ENCODE measurements at regions not wholly inside any gene's neighbourhood (a gene's known extent, or its start where the extent isn't known, plus 50 kb on each side); places are given as distances from the start of the nearest gene placed in this dataset.

GRCh38 chr3:191869738-191870415 lies 408.9 kb downstream of the PYDC2 start:
- DNase-seq (ENCODE audit: low read depth): no peak
- TF ChIP-seq CTCF (IDR thresholded peaks at IDR 0.05; ENCODE audit: insufficient read depth, low read depth, low read length): no peak
- no peak overlapping the region for H3K4me3 ChIP-seq (ENCODE audit: low read depth, low read length)

- no peak for DNase-seq (ENCODE audit: low read depth)
- no peak overlapping the region for H3K4me3 ChIP-seq (ENCODE audit: low read depth, low read length)
- TF ChIP-seq CTCF (IDR thresholded peaks at IDR 0.05; ENCODE audit: insufficient read depth, low read depth, low read length): no peak
These were observed 412.8 kb downstream of the PYDC2 start for GRCh38 chr3:191873736-191874135.

- no peak for DNase-seq (ENCODE audit: low read depth)
- no peak overlapping the region for H3K4me3 ChIP-seq (ENCODE audit: low read depth, low read length)
- no peak for TF ChIP-seq CTCF (IDR thresholded peaks at IDR 0.05; ENCODE audit: insufficient read depth, low read depth, low read length)
These were observed 421.3 kb downstream of the PYDC2 start for GRCh38 chr3:191882289-191882688.

GRCh38 chr3:191884132-191884531 lies 423.2 kb downstream of the PYDC2 start:
- TF ChIP-seq CTCF (IDR thresholded peaks at IDR 0.05; ENCODE audit: insufficient read depth, low read depth, low read length): no peak
- no peak overlapping the region for H3K4me3 ChIP-seq (ENCODE audit: low read depth, low read length)
- no peak for DNase-seq (ENCODE audit: low read depth)

- no peak overlapping the region for H3K4me3 ChIP-seq (ENCODE audit: low read depth, low read length)
- no peak for TF ChIP-seq CTCF (IDR thresholded peaks at IDR 0.05; ENCODE audit: insufficient read depth, low read depth, low read length)
- no peak for DNase-seq (ENCODE audit: low read depth)
These were observed 428.1 kb downstream of the PYDC2 start for GRCh38 chr3:191889106-191889505.

- no peak for DNase-seq (ENCODE audit: low read depth)
- H3K4me3 ChIP-seq (ENCODE audit: low read depth, low read length): no peak overlapping the region
- TF ChIP-seq CTCF (IDR thresholded peaks at IDR 0.05; ENCODE audit: insufficient read depth, low read depth, low read length): no peak
These were observed 428.8 kb downstream of the PYDC2 start for GRCh38 chr3:191889756-191890155.

GRCh38 chr3:191894406-191894805 lies 433.4 kb downstream of the PYDC2 start:
- no peak for TF ChIP-seq CTCF (IDR thresholded peaks at IDR 0.05; ENCODE audit: insufficient read depth, low read depth, low read length)
- no peak for DNase-seq (ENCODE audit: low read depth)
- no peak overlapping the region for H3K4me3 ChIP-seq (ENCODE audit: low read depth, low read length)
